Liver (tissue), 3 donors: ENCODE measurements at regions not wholly inside any gene's neighbourhood (a gene's known extent, or its start where the extent isn't known, plus 50 kb on each side); places are given as distances from the start of the nearest gene placed in this dataset.

Experiments
- ATF3 ChIP-seq: IDR thresholded peaks from 2 replicates; pipeline ENCODE4 v1.6.1; 2016; ENCODE audit warnings: antibody characterized with exemption
- CTCF ChIP-seq: fragments of 150-350 bp; IDR thresholded peaks from 2 replicates; pipeline ENCODE4 v1.5.1; 2017; ENCODE audit warnings: improper control_type of control experiment, low read depth, low read length; ENCODE audit not compliant: missing input control
- EGR1 ChIP-seq, 2 donors: IDR thresholded peaks; 2 replicates each; pipeline ENCODE4 v1.6.1; 2016 to 2018; ENCODE audit warnings: antibody characterized with exemption in 2 of 2, low read depth in 2 of 2
- FOXA1 ChIP-seq: IDR thresholded peaks from 2 replicates; pipeline ENCODE4 v1.6.1; 2016; ENCODE audit warnings: antibody characterized with exemption
- GABPA ChIP-seq, 2 donors: IDR thresholded peaks in 1 of 2; conservative IDR thresholded peaks in 1 of 2; 2 replicates each; pipeline ENCODE4 v1.6.1; 2016; ENCODE audit warnings: antibody characterized with exemption in 2 of 2, mild to moderate bottlenecking in 1 of 2, moderate library complexity in 1 of 2
- HNF4A ChIP-seq, 2 donors: conservative IDR thresholded peaks; 2 replicates each; pipeline ENCODE4 v1.6.1; 2016; ENCODE audit warnings: antibody characterized with exemption in 2 of 2, mild to moderate bottlenecking in 2 of 2
- HNF4G ChIP-seq: IDR thresholded peaks from 2 replicates; pipeline ENCODE4 v1.6.1; 2016; ENCODE audit warnings: antibody characterized with exemption
- JUND ChIP-seq, 2 donors: IDR thresholded peaks; 2 replicates each; pipeline ENCODE4 v1.6.1; 2016; ENCODE audit warnings: antibody characterized with exemption in 2 of 2
- RAD21 ChIP-seq, 2 donors: IDR thresholded peaks; 2 replicates each; pipeline ENCODE4 v1.6.1; 2016; ENCODE audit warnings: antibody characterized with exemption in 2 of 2, mild to moderate bottlenecking in 2 of 2
- SP1 ChIP-seq: IDR thresholded peaks from 2 replicates; pipeline ENCODE4 v1.6.1; 2018; ENCODE audit warnings: antibody characterized with exemption, mild to moderate bottlenecking
- TAF1 ChIP-seq: conservative IDR thresholded peaks from 2 replicates; pipeline ENCODE4 v1.6.1; 2016; ENCODE audit warnings: antibody characterized with exemption, mild to moderate bottlenecking
- YY1 ChIP-seq: IDR thresholded peaks from 2 replicates; pipeline ENCODE4 v1.6.1; 2016; ENCODE audit warnings: antibody characterized with exemption, mild to moderate bottlenecking
- TF ChIP-seq, protein P1 (sequence below): IDR thresholded peaks from 2 replicates; pipeline ENCODE4 v1.6.1; 2016; ENCODE audit warnings: antibody characterized with exemption
- TF ChIP-seq, protein P2 (sequence below): IDR thresholded peaks from 2 replicates; pipeline ENCODE4 v1.6.1; 2016; ENCODE audit warnings: antibody characterized with exemption, mild to moderate bottlenecking
- donor health status: healthy.
- donor health status: healthy.

GRCh38 chr3:700514-700913, 392.3 kb upstream of the CNTN6 start:
- TF ChIP-seq RAD21 (IDR thresholded peaks at IDR 0.05) (no peak), CTCF (no peak), JUND (IDR thresholded peaks at IDR 0.05) (no peak), TAF1 (no peak), FOXA1 (no peak), HNF4G (no peak), YY1 (no peak), SP1 (no peak), EGR1 (IDR thresholded peaks at IDR 0.05; ENCODE audit: low read depth in 2 of 2) (no peak), GABPA (IDR thresholded peaks at IDR 0.05 in 1 of 2, conservative IDR thresholded peaks at IDR 0.05 in 1 of 2) (no peak), HNF4A (conservative IDR thresholded peaks at IDR 0.05) (no peak), ATF3 (no peak)
- TF ChIP-seq, protein P1, sequence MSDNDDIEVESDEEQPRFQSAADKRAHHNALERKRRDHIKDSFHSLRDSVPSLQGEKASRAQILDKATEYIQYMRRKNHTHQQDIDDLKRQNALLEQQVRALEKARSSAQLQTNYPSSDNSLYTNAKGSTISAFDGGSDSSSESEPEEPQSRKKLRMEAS = no peak
- TF ChIP-seq, protein P2, sequence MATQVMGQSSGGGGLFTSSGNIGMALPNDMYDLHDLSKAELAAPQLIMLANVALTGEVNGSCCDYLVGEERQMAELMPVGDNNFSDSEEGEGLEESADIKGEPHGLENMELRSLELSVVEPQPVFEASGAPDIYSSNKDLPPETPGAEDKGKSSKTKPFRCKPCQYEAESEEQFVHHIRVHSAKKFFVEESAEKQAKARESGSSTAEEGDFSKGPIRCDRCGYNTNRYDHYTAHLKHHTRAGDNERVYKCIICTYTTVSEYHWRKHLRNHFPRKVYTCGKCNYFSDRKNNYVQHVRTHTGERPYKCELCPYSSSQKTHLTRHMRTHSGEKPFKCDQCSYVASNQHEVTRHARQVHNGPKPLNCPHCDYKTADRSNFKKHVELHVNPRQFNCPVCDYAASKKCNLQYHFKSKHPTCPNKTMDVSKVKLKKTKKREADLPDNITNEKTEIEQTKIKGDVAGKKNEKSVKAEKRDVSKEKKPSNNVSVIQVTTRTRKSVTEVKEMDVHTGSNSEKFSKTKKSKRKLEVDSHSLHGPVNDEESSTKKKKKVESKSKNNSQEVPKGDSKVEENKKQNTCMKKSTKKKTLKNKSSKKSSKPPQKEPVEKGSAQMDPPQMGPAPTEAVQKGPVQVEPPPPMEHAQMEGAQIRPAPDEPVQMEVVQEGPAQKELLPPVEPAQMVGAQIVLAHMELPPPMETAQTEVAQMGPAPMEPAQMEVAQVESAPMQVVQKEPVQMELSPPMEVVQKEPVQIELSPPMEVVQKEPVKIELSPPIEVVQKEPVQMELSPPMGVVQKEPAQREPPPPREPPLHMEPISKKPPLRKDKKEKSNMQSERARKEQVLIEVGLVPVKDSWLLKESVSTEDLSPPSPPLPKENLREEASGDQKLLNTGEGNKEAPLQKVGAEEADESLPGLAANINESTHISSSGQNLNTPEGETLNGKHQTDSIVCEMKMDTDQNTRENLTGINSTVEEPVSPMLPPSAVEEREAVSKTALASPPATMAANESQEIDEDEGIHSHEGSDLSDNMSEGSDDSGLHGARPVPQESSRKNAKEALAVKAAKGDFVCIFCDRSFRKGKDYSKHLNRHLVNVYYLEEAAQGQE = no peak
